ENCODE measurements at regions not wholly inside any gene's neighbourhood (a gene's known extent, or its start where the extent isn't known, plus 50 kb on each side); places are given as distances from the start of the nearest gene placed in this dataset.
"Not testable (repeated sequence)": the region's sequence is repeated elsewhere in the genome, so short reads cannot be mapped to it uniquely, and the experiment has no call there.

GRCh38 chr6:115873901-115874300, 186.8 kb downstream of the FRK start:
- no peak for DNase-seq

- no peak for DNase-seq
These were observed 190.2 kb downstream of the FRK start for GRCh38 chr6:115870464-115870863.

- DNase-seq: no peak
These were observed 194.8 kb downstream of the FRK start for GRCh38 chr6:115865914-115866313.

GRCh38 chr6:115863211-115863610, 197.5 kb downstream of the FRK start:
- DNase-seq: peak; percentile 23

- peak; percentile 69 for DNase-seq
These were observed 199.0 kb downstream of the FRK start for GRCh38 chr6:115861658-115862057.

- DNase-seq: not testable (repeated sequence)
These were observed 201.1 kb downstream of the FRK start for GRCh38 chr6:115859577-115859976.

- DNase-seq: no peak
These were observed 205.6 kb downstream of the FRK start for GRCh38 chr6:115854866-115855665.

- no peak for DNase-seq
These were observed 213.0 kb downstream of the FRK start for GRCh38 chr6:115847671-115848070.

GRCh38 chr6:115843945-115844344, 216.7 kb downstream of the FRK start:
- no peak for DNase-seq

GRCh38 chr6:115842338-115842737, 218.4 kb downstream of the FRK start:
- DNase-seq: no peak

- no peak for DNase-seq
These were observed 221.0 kb downstream of the FRK start for GRCh38 chr6:115839583-115840181.

- DNase-seq: peak; percentile 69
These were observed 221.8 kb downstream of the FRK start for GRCh38 chr6:115838763-115839401.

- no peak for DNase-seq
These were observed 222.5 kb downstream of the FRK start for GRCh38 chr6:115838216-115838615.

- DNase-seq: not testable (repeated sequence)
These were observed 224.3 kb downstream of the FRK start for GRCh38 chr6:115836374-115836773.

- DNase-seq: no peak
These were observed 225.4 kb downstream of the FRK start for GRCh38 chr6:115835314-115835713.

GRCh38 chr6:115834542-115834941, 226.1 kb downstream of the FRK start:
- not testable (repeated sequence) for DNase-seq

- no peak for DNase-seq
These were observed 227.9 kb downstream of the FRK start for GRCh38 chr6:115832786-115833185.

- no peak for DNase-seq
These were observed 228.5 kb downstream of the FRK start for GRCh38 chr6:115832186-115832585.

GRCh38 chr6:115830895-115831294, 229.8 kb downstream of the FRK start:
- no peak for DNase-seq

- DNase-seq: no peak
These were observed 238.9 kb downstream of the FRK start for GRCh38 chr6:115821798-115822197.

- no peak for DNase-seq
These were observed 241.2 kb downstream of the FRK start for GRCh38 chr6:115819506-115819905.

- DNase-seq: no peak
These were observed 243.5 kb downstream of the FRK start for GRCh38 chr6:115817161-115817560.

GRCh38 chr6:115814907-115815306, 245.8 kb downstream of the FRK start:
- DNase-seq: no peak

GRCh38 chr6:115811541-115811940, 249.2 kb downstream of the FRK start:
- no peak for DNase-seq
